GM21717 (cell line): ENCODE measurements at regions not wholly inside any gene's neighbourhood (a gene's known extent, or its start where the extent isn't known, plus 50 kb on each side); places are given as distances from the start of the nearest gene placed in this dataset.

ENCODE experiments used
- ATAC-seq: cut with Tn5 transposase; IDR thresholded peaks from one replicate; pipeline ENCODE4 v1.9.1; 2021; ENCODE audit warnings: mild to moderate bottlenecking, moderate library complexity; ENCODE audit not compliant: unreplicated experiment

GRCh38 chr6:30396833-30397479 lies 52.0 kb downstream of the RPP21 start:
- ATAC-seq = peak; percentile 68

- ATAC-seq = no peak
Measured at GRCh38 chr6:30397697-30398096, 52.7 kb downstream of the RPP21 start.

GRCh38 chr6:30399390-30400058 lies 54.6 kb downstream of the RPP21 start:
- no peak for ATAC-seq

- no peak for ATAC-seq
Measured at GRCh38 chr6:30405934-30406333, 61.0 kb downstream of the RPP21 start.

GRCh38 chr6:30409184-30409583 lies 64.2 kb downstream of the RPP21 start:
- ATAC-seq = no peak

- no peak for ATAC-seq
Measured at GRCh38 chr6:30411515-30412207, 66.7 kb downstream of the RPP21 start.

GRCh38 chr6:30418448-30418847 lies 70.9 kb upstream of the HLA-E start:
- ATAC-seq = no peak

GRCh38 chr6:30424549-30424948 lies 64.8 kb upstream of the HLA-E start:
- no peak for ATAC-seq
